Activated T-helper 17 cell treated with anti-CD3 and anti-CD28 coated beads, Interleukin-2, amount 50 U/mL, for 72 hours (primary cell): ENCODE measurements at regions not wholly inside any gene's neighbourhood (a gene's known extent, or its start where the extent isn't known, plus 50 kb on each side); places are given as distances from the start of the nearest gene placed in this dataset.
"Not testable (repeated sequence)": the region's sequence is repeated elsewhere in the genome, so short reads cannot be mapped to it uniquely, and the experiment has no call there.

Experiments
- ATAC-seq: fragments of 150-1000 bp; cut with Tn5 transposase; replicated peaks from 2 replicates; pipeline ENCODE4 v1.10.0; 2021; ENCODE audit warnings: mild to moderate bottlenecking, moderate library complexity
- H3K27ac Mint-ChIP-seq: one replicate; pipeline ENCODE4 v1.8.0; 2022; ENCODE audit warnings: mixed read lengths
- H3K27me3 Mint-ChIP-seq: one replicate; pipeline ENCODE4 v1.8.0; 2022; ENCODE audit warnings: mixed read lengths
- H3K36me3 Mint-ChIP-seq: one replicate; pipeline ENCODE4 v1.8.0; 2022; ENCODE audit warnings: low read depth, mild to moderate bottlenecking, mixed read lengths
- H3K4me1 Mint-ChIP-seq: one replicate; pipeline ENCODE4 v1.8.0; 2022; ENCODE audit warnings: mixed read lengths
- H3K4me3 Mint-ChIP-seq: one replicate; pipeline ENCODE4 v1.8.0; 2022; ENCODE audit warnings: mild to moderate bottlenecking, mixed read lengths
- H3K9me3 Mint-ChIP-seq: one replicate; pipeline ENCODE4 v1.8.0; 2022; ENCODE audit warnings: mixed read lengths

DNA sequence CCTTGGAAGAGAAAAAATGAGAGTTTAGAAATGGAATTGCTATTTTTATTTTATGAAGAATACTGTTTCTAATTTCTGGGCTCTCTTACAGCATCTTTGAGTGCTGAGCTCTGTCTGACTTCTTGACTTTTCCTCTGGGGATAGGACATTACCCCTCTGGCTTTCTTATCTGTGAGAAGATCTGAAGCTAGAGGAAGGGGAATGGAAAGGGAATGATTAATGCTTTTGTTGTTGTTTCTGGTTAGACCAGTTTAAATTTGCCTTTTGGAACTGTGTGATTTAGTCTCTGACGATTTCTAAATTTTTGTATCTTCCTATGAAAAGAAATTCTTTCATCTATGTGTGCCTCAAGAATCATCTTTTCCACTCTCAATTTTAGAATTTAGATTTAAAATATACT lies 811.4 kb downstream of the REEP3 start:
- no peaks in the 10 kb centered on the region for H3K27me3 Mint-ChIP-seq
- no peak overlapping the region for H3K27ac Mint-ChIP-seq
- no peak for ATAC-seq
- H3K4me1 Mint-ChIP-seq: no peaks in the 10 kb centered on the region
- no peak overlapping the region for H3K4me3 Mint-ChIP-seq
- no peaks in the 10 kb centered on the region for H3K36me3 Mint-ChIP-seq
- peaks cover 8% of the 10 kb centered on the region for H3K9me3 Mint-ChIP-seq

DNA sequence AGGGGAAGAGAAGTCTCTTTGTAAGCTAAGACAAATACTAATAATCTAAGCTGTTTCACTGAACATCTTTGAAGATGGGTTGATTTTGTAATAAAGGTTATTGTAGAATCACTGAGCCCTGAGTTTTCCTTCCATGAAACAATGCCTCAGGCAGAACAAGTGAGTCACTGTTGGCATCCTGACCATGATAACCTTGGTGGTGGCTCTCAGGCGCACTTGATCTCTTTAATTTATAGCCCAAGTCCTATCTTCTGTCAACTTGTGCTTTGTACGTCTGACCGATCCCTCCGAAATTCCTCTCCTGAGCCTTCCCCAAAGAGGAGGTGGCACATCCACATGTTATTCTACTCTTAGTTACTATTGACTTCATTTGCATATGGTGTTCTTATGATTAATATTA lies 812.9 kb downstream of the REEP3 start:
- no peaks in the 10 kb centered on the region for H3K36me3 Mint-ChIP-seq
- H3K27me3 Mint-ChIP-seq: no peaks in the 10 kb centered on the region
- H3K4me3 Mint-ChIP-seq: no peak overlapping the region
- no peak overlapping the region for H3K27ac Mint-ChIP-seq
- no peak for ATAC-seq
- H3K4me1 Mint-ChIP-seq: no peaks in the 10 kb centered on the region
- peaks cover 6% of the 10 kb centered on the region for H3K9me3 Mint-ChIP-seq

DNA sequence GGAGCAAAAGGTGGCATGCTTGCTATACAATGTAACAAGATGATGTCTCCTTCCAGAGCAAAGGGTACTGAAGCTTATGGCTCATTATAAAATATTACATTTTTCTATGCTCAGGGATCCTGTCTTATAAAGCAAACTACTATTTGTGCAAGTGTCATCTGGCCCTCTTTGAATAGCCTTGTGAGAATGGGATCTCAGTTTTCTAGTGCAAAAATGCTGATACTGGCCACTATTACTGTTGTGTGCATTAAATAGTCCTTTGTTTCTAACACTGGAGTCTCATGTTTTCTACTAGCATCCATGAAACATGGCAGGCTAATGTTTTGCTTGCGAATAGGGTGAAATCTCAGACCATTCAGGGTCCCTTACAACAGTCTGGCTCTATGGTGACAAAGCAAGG lies 823.0 kb downstream of the REEP3 start:
- ATAC-seq: no peak
- Mint-ChIP-seq H3K9me3 (peaks cover 7% of the 10 kb centered on the region), H3K4me1 (no peaks in the 10 kb centered on the region), H3K27me3 (no peaks in the 10 kb centered on the region), H3K36me3 (no peaks in the 10 kb centered on the region), H3K4me3 (no peak overlapping the region), H3K27ac (no peak overlapping the region)

DNA sequence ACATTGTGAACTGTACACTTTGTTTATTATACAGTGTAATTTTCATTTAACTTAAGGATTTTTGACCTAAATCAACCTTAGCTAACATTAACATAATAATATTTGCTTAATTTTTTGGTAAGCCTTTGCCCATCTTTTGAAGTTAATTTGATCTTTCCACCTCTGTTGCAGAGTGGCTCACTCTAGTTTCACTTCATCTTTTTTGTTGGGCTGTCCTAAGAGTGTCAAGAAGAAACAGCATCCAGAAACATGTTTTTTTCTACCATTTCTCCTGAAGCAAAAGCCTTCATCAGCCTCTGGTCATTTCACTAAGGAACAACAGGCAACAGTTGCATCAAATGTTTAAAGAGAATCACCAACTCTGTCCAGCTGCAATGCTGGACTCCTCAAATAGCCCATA lies 824.7 kb downstream of the REEP3 start:
- Mint-ChIP-seq H3K4me1 (no peaks in the 10 kb centered on the region), H3K4me3 (no peak overlapping the region), H3K36me3 (no peaks in the 10 kb centered on the region), H3K9me3 (peaks cover 7% of the 10 kb centered on the region), H3K27me3 (no peaks in the 10 kb centered on the region), H3K27ac (no peak overlapping the region)
- ATAC-seq: no peak

DNA sequence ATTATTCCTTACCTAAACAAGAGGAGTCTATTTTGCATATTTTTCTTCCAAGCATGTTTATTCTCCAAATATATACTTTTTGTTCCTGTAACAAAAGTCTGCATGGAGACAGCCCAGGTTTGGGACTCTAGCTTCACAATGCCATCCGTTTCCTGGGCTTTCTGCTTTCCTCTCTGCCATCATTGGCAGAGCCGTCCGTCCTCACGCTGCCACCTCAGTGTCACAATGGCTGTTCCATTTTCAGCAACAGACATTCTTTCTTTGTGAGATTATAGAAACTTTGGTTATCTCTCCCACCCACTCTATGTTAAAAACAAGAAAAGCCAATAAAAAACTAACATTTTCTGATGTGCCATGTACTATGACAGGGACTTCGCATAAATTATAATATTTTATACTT lies 825.2 kb downstream of the REEP3 start:
- Mint-ChIP-seq H3K27ac (no peak overlapping the region), H3K4me1 (no peaks in the 10 kb centered on the region), H3K36me3 (no peaks in the 10 kb centered on the region), H3K27me3 (no peaks in the 10 kb centered on the region), H3K4me3 (no peak overlapping the region), H3K9me3 (peaks cover 7% of the 10 kb centered on the region)
- ATAC-seq: no peak

DNA sequence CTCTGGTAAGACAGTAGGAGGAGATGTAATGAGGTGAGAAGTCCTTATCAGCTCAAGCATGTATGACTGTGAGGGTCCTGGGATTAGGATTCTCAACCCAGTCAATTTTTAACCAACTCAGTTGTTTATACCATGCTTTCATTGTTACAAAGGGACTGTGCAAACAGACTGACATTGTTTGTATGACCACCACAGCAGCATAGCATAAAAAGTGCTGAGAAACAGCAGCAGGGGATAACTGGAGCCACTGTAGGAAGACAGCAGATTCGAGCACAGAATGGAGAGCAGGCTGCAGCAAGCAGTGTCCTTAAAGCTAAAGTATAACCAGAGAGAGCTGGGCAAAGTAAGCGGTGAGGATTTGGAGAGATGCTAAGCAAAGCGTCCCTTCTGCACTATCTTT lies 829.5 kb downstream of the REEP3 start:
- no peaks in the 10 kb centered on the region for H3K36me3 Mint-ChIP-seq
- no peak for ATAC-seq
- H3K4me1 Mint-ChIP-seq: no peaks in the 10 kb centered on the region
- H3K4me3 Mint-ChIP-seq: no peak overlapping the region
- no peak overlapping the region for H3K27ac Mint-ChIP-seq
- H3K27me3 Mint-ChIP-seq: no peaks in the 10 kb centered on the region
- H3K9me3 Mint-ChIP-seq: peaks cover 3% of the 10 kb centered on the region

DNA sequence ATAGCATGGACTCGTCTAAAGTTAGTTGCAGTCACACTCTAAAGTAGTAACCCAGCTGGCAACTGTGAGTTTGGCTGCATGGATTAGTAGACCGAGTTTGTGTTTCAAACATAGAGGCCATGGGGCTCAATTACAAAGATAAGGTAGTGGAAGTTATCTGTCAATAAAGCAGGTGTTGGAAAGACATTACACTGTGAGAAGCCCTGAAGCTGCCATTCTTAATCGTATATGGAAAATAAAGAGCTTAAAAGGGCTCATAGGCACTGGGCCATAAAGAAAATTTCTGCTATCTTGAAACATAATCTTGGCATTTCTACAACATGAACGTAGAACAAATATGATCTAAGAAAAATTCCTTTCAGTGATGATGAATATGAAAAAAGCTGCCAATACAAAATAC lies 837.7 kb downstream of the REEP3 start:
- H3K4me1 Mint-ChIP-seq: no peaks in the 10 kb centered on the region

DNA sequence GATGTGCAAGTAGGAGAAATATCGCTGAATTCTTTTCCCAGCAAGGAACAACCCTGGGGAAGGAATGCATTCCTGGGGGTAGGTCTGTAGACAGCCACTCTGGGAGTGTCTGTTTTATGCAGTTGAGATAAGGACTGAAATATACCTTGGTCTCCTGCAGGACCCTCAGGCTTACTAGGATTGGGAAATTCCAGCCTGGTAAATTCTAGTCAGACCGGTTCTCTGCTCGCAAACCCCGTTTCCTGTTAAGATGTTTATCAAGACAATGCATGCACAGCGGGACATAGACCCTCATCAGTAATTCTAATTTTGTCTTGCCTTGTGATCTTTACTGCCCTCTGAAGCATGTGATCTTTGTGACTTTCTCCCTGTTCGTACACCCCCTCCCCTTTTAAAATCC lies 839.0 kb downstream of the REEP3 start:
- ATAC-seq: not testable (repeated sequence)

More for the DNA sequence above, 837.7 kb downstream of the REEP3 start:
- Mint-ChIP-seq H3K27me3 (no peaks in the 10 kb centered on the region), H3K27ac (no peak overlapping the region), H3K4me3 (no peak overlapping the region), H3K9me3 (peaks cover 4% of the 10 kb centered on the region), H3K36me3 (no peaks in the 10 kb centered on the region)
- ATAC-seq: no peak

DNA sequence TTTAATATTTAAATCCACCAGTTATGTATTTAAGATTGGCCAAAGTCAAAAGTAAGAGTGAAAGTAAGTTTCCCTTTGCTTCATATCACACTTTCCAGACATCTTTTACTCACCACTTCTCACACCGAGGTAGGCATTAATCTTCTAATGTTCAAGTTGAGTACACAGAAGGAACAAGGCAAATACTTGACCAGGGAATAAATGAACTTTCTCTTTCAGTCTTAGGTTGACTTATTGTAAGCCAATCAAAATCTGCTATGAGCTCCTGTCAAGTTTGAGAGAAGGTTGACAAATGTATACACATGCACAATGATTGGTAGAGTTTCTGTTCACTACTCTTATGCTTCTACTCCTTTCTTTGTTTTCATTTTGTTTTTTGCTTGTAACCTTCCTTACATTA lies 842.5 kb downstream of the REEP3 start:
- peaks cover 4% of the 10 kb centered on the region for H3K9me3 Mint-ChIP-seq
- H3K36me3 Mint-ChIP-seq: no peaks in the 10 kb centered on the region
- H3K27ac Mint-ChIP-seq: no peak overlapping the region
- no peaks in the 10 kb centered on the region for H3K4me1 Mint-ChIP-seq
- ATAC-seq: no peak
- no peaks in the 10 kb centered on the region for H3K27me3 Mint-ChIP-seq
- no peak overlapping the region for H3K4me3 Mint-ChIP-seq

More for the DNA sequence above, 839.0 kb downstream of the REEP3 start:
- not testable (repeated sequence) for H3K9me3 Mint-ChIP-seq, H3K36me3 Mint-ChIP-seq, H3K27ac Mint-ChIP-seq, H3K4me1 Mint-ChIP-seq, H3K4me3 Mint-ChIP-seq, H3K27me3 Mint-ChIP-seq

DNA sequence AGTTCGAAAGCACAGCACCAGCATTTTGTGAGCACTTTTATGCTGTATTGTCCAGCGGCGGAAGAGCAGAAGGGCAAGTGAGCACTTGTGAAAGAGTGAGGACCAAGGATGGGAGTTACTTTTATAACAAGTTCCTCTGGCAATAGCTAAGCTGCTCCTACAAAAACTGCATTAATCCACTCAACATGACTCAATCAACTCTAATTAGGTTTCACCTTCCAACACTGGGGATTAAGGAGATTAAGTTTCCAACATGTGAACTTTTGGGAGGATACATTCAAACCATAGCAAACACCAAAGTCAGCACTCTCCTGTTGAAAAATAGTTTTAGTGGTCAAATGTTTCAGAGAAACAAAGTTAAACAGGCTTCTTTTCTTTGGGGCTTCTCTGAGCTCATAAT lies 844.5 kb downstream of the REEP3 start:
- H3K9me3 Mint-ChIP-seq: no peaks in the 10 kb centered on the region
- ATAC-seq: no peak

DNA sequence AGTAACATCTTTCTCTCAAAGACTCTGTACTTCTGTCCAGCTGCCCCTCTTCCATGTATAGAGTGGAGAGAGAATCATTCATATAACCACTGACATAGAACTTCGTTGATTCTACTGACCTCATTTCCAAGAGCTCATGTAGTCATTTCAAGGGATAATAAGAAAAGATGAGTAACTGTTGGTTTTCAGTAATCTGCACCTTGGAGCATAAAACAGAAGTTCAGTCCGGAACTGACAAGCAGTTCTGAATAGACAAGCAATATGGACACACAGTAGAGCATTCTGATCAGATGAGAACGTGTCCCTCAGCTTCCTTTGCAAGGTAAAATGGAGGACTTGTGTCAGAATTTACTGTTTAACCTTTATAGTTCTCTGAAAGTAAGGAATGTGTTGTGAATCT lies 847.1 kb downstream of the REEP3 start:
- Mint-ChIP-seq H3K27ac (no peak overlapping the region), H3K9me3 (peaks cover 3% of the 10 kb centered on the region), H3K36me3 (no peaks in the 10 kb centered on the region), H3K4me3 (no peak overlapping the region), H3K27me3 (no peaks in the 10 kb centered on the region), H3K4me1 (no peaks in the 10 kb centered on the region)
- no peak for ATAC-seq

More for the DNA sequence above, 844.5 kb downstream of the REEP3 start:
- Mint-ChIP-seq H3K4me3 (no peak overlapping the region), H3K27ac (no peak overlapping the region), H3K27me3 (no peaks in the 10 kb centered on the region), H3K36me3 (no peaks in the 10 kb centered on the region), H3K4me1 (no peaks in the 10 kb centered on the region)

DNA sequence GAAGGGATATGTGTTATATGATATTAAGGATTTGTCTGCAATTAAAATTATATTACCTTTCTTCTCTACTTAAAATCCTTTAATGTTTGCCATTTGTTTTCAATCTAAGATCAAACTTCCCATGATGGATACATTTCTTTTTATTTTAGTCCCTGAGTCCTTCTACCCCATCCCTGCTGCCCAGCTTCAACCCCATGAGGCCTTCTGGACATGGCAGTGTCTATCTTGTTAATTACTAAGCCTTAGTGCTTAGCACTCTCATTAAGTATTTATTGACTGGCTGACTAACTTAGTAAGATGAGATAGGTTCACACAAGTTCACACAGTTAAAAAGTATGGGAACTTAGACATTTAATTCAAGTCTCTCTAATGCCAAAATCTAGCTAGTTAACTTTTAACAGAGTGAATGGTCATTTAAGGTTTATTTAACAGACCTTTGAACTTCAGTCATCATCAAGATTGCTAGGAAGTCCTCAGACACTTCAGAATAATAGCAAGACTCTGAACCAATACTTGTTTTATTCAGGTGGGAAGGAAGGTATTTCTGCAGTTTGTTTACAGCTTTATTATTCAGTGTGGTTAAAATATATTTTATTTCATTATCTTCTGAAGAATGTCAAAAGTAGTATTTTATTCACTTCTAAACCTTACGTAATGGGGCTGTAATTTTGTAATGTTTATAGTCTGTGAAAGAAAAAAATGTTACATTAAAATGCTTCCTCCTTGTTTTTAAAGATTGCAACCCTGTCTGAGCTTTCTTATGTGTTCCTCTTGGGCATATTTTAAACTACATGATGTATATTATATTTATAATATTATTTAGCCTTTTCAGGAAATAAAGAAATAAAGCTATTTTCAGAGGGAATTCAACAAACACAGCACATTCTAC lies 848.9 kb downstream of the REEP3 start:
- H3K4me1 Mint-ChIP-seq: no peaks in the 10 kb centered on the region

DNA sequence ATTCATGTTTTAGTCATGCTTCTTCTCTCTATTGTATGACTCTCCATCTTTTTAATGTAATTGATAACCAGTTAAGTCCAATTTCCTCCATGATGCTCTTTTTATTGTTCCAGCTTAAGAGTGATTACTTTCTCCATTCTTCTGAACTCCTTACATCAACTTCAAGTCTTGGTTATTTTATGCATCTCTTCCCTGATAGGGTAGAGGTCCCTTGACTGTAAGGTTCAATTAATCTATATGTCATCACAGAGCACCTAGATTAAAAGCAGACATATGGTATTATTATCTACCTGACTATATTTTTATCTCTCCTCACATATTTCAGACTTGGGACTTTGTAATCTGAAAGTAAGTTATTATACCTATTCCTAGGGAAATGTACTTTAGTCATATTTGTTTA lies 853.1 kb downstream of the REEP3 start:
- no peaks in the 10 kb centered on the region for H3K36me3 Mint-ChIP-seq
- no peak overlapping the region for H3K27ac Mint-ChIP-seq
- no peak for ATAC-seq
- no peak overlapping the region for H3K4me3 Mint-ChIP-seq
- no peaks in the 10 kb centered on the region for H3K27me3 Mint-ChIP-seq
- no peaks in the 10 kb centered on the region for H3K4me1 Mint-ChIP-seq
- peaks cover 7% of the 10 kb centered on the region for H3K9me3 Mint-ChIP-seq

More for the DNA sequence above, 848.9 kb downstream of the REEP3 start:
- H3K4me3 Mint-ChIP-seq: no peak overlapping the region
- H3K27me3 Mint-ChIP-seq: no peaks in the 10 kb centered on the region
- no peaks in the 10 kb centered on the region for H3K36me3 Mint-ChIP-seq
- no peak for ATAC-seq
- H3K9me3 Mint-ChIP-seq: peaks cover 7% of the 10 kb centered on the region
- no peak overlapping the region for H3K27ac Mint-ChIP-seq

DNA sequence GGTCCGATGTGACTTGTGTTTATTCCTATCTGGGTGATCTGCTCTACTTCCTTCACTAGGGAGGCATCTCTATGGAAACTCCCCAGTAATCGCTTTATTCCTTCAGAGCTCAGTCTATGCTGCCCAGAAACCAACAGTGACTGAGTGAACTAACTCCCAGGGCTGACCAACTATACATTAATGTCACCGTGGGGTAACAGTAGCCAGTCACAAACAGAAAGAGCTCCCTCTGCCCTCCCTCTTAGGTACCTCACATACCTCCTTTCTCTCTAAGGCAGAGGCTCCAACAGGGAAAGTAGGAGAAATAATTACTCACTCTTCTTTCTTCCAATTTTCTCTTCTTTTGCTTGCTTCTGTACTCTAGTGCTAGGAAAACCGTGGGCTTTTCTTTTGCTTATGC lies 855.0 kb downstream of the REEP3 start:
- ATAC-seq: no peak
- H3K27ac Mint-ChIP-seq: no peak overlapping the region
- peaks cover 7% of the 10 kb centered on the region for H3K9me3 Mint-ChIP-seq
- H3K4me1 Mint-ChIP-seq: no peaks in the 10 kb centered on the region
- no peaks in the 10 kb centered on the region for H3K27me3 Mint-ChIP-seq
- H3K4me3 Mint-ChIP-seq: no peak overlapping the region
- no peaks in the 10 kb centered on the region for H3K36me3 Mint-ChIP-seq

DNA sequence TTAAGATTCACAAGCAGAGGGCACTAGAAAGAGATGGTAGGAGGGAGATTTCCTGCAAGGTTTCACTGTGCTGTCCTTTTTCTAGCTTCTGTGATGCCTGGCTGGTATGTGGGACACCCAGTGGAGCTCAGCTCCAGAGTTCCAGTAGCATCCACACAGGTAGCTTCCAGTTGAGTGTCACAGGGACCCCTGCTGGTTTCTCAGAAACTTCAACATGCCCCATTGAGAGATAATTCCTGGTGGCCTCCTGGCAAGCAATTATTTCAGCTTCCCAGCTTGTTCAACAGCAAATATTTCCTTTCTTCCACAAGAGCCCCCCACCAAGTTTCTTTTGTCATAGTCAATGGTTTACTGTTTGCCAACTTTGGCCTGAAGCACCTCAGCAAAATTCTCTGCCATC lies 858.7 kb downstream of the REEP3 start:
- Mint-ChIP-seq H3K27ac (no peak overlapping the region), H3K4me3 (no peak overlapping the region), H3K4me1 (no peaks in the 10 kb centered on the region), H3K27me3 (no peaks in the 10 kb centered on the region), H3K36me3 (no peaks in the 10 kb centered on the region), H3K9me3 (no peaks in the 10 kb centered on the region)
- ATAC-seq: no peak
